HFF-Myc (cell line): ENCODE measurements at regions not wholly inside any gene's neighbourhood (a gene's known extent, or its start where the extent isn't known, plus 50 kb on each side); places are given as distances from the start of the nearest gene placed in this dataset.

ENCODE experiments used
- DNase-seq: peaks from one replicate; pipeline ENCODE4 v3.0.0-alpha.2; 2011; ENCODE audit warnings: low read depth; ENCODE audit errors: extremely low read depth
- H3K4me3 ChIP-seq: replicated peaks from 2 replicates; pipeline ENCODE4 v1.5.1; 2011; ENCODE audit warnings: low read depth, mild to moderate bottlenecking, control low read depth, low read length
- CTCF ChIP-seq: IDR thresholded peaks from 2 replicates; pipeline ENCODE4 v1.5.1; 2012; ENCODE audit warnings: mild to moderate bottlenecking, low read depth, low read length, control low read depth; ENCODE audit errors: missing control alignments

DNA sequence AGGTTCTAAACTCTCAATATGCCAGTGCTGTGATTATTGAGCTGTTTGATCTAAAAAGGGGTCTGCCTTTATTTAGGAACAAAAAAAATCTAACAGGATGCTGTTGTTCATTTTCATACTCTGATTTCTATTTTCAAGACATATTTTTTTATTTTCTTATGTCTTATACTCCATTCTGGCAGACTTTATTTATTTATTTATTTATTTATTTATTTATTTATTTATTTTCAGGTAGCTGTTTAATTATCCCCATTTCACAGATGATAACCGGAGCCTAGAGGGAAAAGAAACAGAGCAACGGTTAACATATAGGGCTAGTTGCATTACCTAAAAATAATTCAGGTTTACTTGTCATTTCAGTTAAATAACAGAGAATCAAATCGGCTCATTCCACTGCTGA lies 174.4 kb downstream of the CENPF start:
- TF ChIP-seq CTCF: no peak

GRCh38 chr1:214791961-214792360 lies 189.0 kb downstream of the CENPF start:
- no peak overlapping the region for H3K4me3 ChIP-seq
- no peak for TF ChIP-seq CTCF
- no peak for DNase-seq

More for the DNA sequence above, 174.4 kb downstream of the CENPF start:
- DNase-seq: no peak
- H3K4me3 ChIP-seq: no peak overlapping the region

- no peak for TF ChIP-seq CTCF
These were observed 189.7 kb downstream of the CENPF start for GRCh38 chr1:214792527-214793186.

GRCh38 chr1:214793708-214794107 lies 190.7 kb downstream of the CENPF start:
- no peak for DNase-seq
- H3K4me3 ChIP-seq: no peak overlapping the region
- TF ChIP-seq CTCF: no peak

More at GRCh38 chr1:214792527-214793186, 189.7 kb downstream of the CENPF start:
- DNase-seq: no peak
- H3K4me3 ChIP-seq: no peak overlapping the region

GRCh38 chr1:214801191-214801590 lies 198.2 kb downstream of the CENPF start:
- DNase-seq: no peak
- TF ChIP-seq CTCF: no peak
- H3K4me3 ChIP-seq: no peak overlapping the region

DNA sequence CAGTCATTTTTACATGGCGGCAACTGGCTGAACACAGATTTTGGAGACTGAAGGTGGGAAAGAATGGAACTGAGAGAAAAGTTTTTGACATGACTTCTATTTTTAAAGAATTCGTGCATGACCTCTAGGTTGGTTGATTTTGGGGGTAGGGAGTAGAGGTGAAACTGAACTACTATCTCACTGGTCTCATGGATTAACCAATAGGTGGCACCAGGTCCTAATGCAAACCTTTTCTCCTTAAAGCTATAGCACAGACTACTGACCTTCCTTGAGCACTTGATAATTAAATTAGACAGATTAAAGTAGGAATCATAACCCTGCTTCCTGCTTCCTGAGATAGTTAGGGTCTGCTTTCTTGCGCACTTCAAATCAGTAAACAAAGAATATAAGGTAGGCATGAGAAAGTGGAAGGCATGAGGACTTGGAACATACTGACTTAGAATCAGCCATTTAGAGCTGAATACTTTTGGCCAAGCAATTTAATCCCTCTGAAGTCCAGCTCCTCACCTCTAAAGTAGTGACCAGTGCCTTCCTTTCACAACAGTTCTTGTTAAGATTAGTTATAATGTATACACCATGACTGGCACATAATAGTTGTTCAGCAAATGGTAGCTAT lies 206.0 kb downstream of the CENPF start:
- H3K4me3 ChIP-seq: no peak overlapping the region
- TF ChIP-seq CTCF: peak; percentile 47
- DNase-seq: peak; percentile 26
